ENCODE measurements at regions not wholly inside any gene's neighbourhood (a gene's known extent, or its start where the extent isn't known, plus 50 kb on each side); places are given as distances from the start of the nearest gene placed in this dataset.

- Histone ChIP-seq H3K27me3 (ENCODE audit: insufficient read depth, poor library complexity, severe bottlenecking) (peaks cover 2% of the 10 kb centered on the region), H3K27ac (ENCODE audit: poor library complexity, severe bottlenecking) (no peak overlapping the region), H3K4me1 (ENCODE audit: insufficient read depth, poor library complexity, severe bottlenecking) (no peaks in the 10 kb centered on the region), H3K4me3 (ENCODE audit: severe bottlenecking) (no peak overlapping the region), H3K36me3 (ENCODE audit: low read depth) (no peaks in the 10 kb centered on the region), H3K9me3 (ENCODE audit: severe bottlenecking) (no peaks in the 10 kb centered on the region)
- DNase-seq (ENCODE audit: low spot score): no peak
- TF ChIP-seq CTCF (IDR thresholded peaks at IDR 0.05; ENCODE audit: poor library complexity, severe bottlenecking): no peak
- ATAC-seq (ENCODE audit: low read depth): no peak
These were observed 554.6 kb upstream of the CDH6 start for GRCh38 chr5:30638899-30639298.

- Histone ChIP-seq H3K27ac (ENCODE audit: poor library complexity, severe bottlenecking) (no peak overlapping the region), H3K36me3 (ENCODE audit: low read depth) (no peaks in the 10 kb centered on the region), H3K27me3 (ENCODE audit: insufficient read depth, poor library complexity, severe bottlenecking) (peaks cover 12% of the 10 kb centered on the region), H3K4me3 (ENCODE audit: severe bottlenecking) (no peak overlapping the region), H3K4me1 (ENCODE audit: insufficient read depth, poor library complexity, severe bottlenecking) (no peaks in the 10 kb centered on the region), H3K9me3 (ENCODE audit: severe bottlenecking) (no peaks in the 10 kb centered on the region)
- ATAC-seq (ENCODE audit: low read depth) (no peak), DNase-seq (ENCODE audit: low spot score) (no peak)
- TF ChIP-seq CTCF (IDR thresholded peaks at IDR 0.05; ENCODE audit: poor library complexity, severe bottlenecking): no peak
These were observed 565.5 kb upstream of the CDH6 start for GRCh38 chr5:30627945-30628344.

- DNase-seq (ENCODE audit: low spot score) (no peak), ATAC-seq (ENCODE audit: low read depth) (no peak)
- H3K36me3 ChIP-seq (ENCODE audit: low read depth): no peaks in the 10 kb centered on the region
- H3K4me1 ChIP-seq (ENCODE audit: insufficient read depth, poor library complexity, severe bottlenecking): no peaks in the 10 kb centered on the region
- no peak overlapping the region for H3K27ac ChIP-seq (ENCODE audit: poor library complexity, severe bottlenecking)
- peaks cover 11% of the 10 kb centered on the region for H3K27me3 ChIP-seq (ENCODE audit: insufficient read depth, poor library complexity, severe bottlenecking)
- H3K4me3 ChIP-seq (ENCODE audit: severe bottlenecking): no peak overlapping the region
- H3K9me3 ChIP-seq (ENCODE audit: severe bottlenecking): no peaks in the 10 kb centered on the region
- TF ChIP-seq CTCF (IDR thresholded peaks at IDR 0.05; ENCODE audit: poor library complexity, severe bottlenecking): no peak
These were observed 566.9 kb upstream of the CDH6 start for GRCh38 chr5:30626557-30626956.

GRCh38 chr5:30620481-30621085 is 572.9 kb upstream of the CDH6 start:
- TF ChIP-seq CTCF (IDR thresholded peaks at IDR 0.05; ENCODE audit: poor library complexity, severe bottlenecking): no peak
- Histone ChIP-seq H3K4me1 (ENCODE audit: insufficient read depth, poor library complexity, severe bottlenecking) (no peaks in the 10 kb centered on the region), H3K36me3 (ENCODE audit: low read depth) (no peaks in the 10 kb centered on the region; the same call in 1 of the 2 replicates), H3K9me3 (ENCODE audit: severe bottlenecking) (no peaks in the 10 kb centered on the region), H3K27me3 (ENCODE audit: insufficient read depth, poor library complexity, severe bottlenecking) (peaks cover 3% of the 10 kb centered on the region), H3K4me3 (ENCODE audit: severe bottlenecking) (no peak overlapping the region), H3K27ac (ENCODE audit: poor library complexity, severe bottlenecking) (no peak overlapping the region)
- DNase-seq (ENCODE audit: low spot score) (no peak), ATAC-seq (ENCODE audit: low read depth) (no peak)

- no peak for TF ChIP-seq CTCF (IDR thresholded peaks at IDR 0.05; ENCODE audit: poor library complexity, severe bottlenecking)
- Histone ChIP-seq H3K27me3 (ENCODE audit: insufficient read depth, poor library complexity, severe bottlenecking) (peaks cover 4% of the 10 kb centered on the region), H3K4me3 (ENCODE audit: severe bottlenecking) (no peak overlapping the region), H3K4me1 (ENCODE audit: insufficient read depth, poor library complexity, severe bottlenecking) (no peaks in the 10 kb centered on the region), H3K9me3 (ENCODE audit: severe bottlenecking) (no peaks in the 10 kb centered on the region), H3K36me3 (ENCODE audit: low read depth) (no peaks in the 10 kb centered on the region), H3K27ac (ENCODE audit: poor library complexity, severe bottlenecking) (no peak overlapping the region)
- no peak for DNase-seq (ENCODE audit: low spot score)
- no peak for ATAC-seq (ENCODE audit: low read depth)
These were observed 585.0 kb upstream of the CDH6 start for GRCh38 chr5:30608501-30608900.
